CD4-positive, alpha-beta T cell treated with Interleukin-6 at 100 ng/mL for 8 hours (primary cell): ENCODE measurements at regions not wholly inside any gene's neighbourhood (a gene's known extent, or its start where the extent isn't known, plus 50 kb on each side); places are given as distances from the start of the nearest gene placed in this dataset.
"Not testable (repeated sequence)": the region's sequence is repeated elsewhere in the genome, so short reads cannot be mapped to it uniquely, and the experiment has no call there.

Experiments
- DNase-seq: peaks from one replicate; pipeline ENCODE4 v3.0.0-alpha.2; 2020; ENCODE audit warnings: mixed read lengths, low spot score

GRCh38 chr20:30164389-30164788 lies 1093.1 kb upstream of the DEFB115 start:
- not testable (repeated sequence) for DNase-seq

GRCh38 chr20:30167540-30167939 lies 1089.9 kb upstream of the DEFB115 start:
- no peak for DNase-seq

GRCh38 chr20:30168025-30168799 lies 1089.3 kb upstream of the DEFB115 start:
- DNase-seq: no peak

GRCh38 chr20:30168800-30169138 lies 1088.7 kb upstream of the DEFB115 start:
- DNase-seq: no peak

- no peak for DNase-seq
These were observed 1081.8 kb upstream of the DEFB115 start for GRCh38 chr20:30175681-30176080.

- not testable (repeated sequence) for DNase-seq
These were observed 1074.3 kb upstream of the DEFB115 start for GRCh38 chr20:30183124-30183523.

- DNase-seq: not testable (repeated sequence)
These were observed 1065.7 kb upstream of the DEFB115 start for GRCh38 chr20:30191785-30192184.

GRCh38 chr20:30234477-30234876 lies 1023.0 kb upstream of the DEFB115 start:
- not testable (repeated sequence) for DNase-seq

- not testable (repeated sequence) for DNase-seq
These were observed 982.4 kb upstream of the DEFB115 start for GRCh38 chr20:30275073-30275472.

GRCh38 chr20:30281584-30282197 lies 975.8 kb upstream of the DEFB115 start:
- DNase-seq: no peak

GRCh38 chr20:30283476-30284280 lies 973.8 kb upstream of the DEFB115 start:
- peak; percentile 50 for DNase-seq

- DNase-seq: no peak
These were observed 973.1 kb upstream of the DEFB115 start for GRCh38 chr20:30284281-30284905.

- no peak for DNase-seq
These were observed 971.8 kb upstream of the DEFB115 start for GRCh38 chr20:30285677-30286076.

- no peak for DNase-seq
These were observed 971.3 kb upstream of the DEFB115 start for GRCh38 chr20:30286157-30286556.

- not testable (repeated sequence) for DNase-seq
These were observed 970.0 kb upstream of the DEFB115 start for GRCh38 chr20:30287459-30287858.

GRCh38 chr20:30288346-30288745 lies 969.1 kb upstream of the DEFB115 start:
- DNase-seq: no peak

- not testable (repeated sequence) for DNase-seq
These were observed 968.4 kb upstream of the DEFB115 start for GRCh38 chr20:30289049-30289448.

- not testable (repeated sequence) for DNase-seq
These were observed 967.7 kb upstream of the DEFB115 start for GRCh38 chr20:30289711-30290141.

GRCh38 chr20:30290361-30291063 lies 967.0 kb upstream of the DEFB115 start:
- DNase-seq: not testable (repeated sequence)

GRCh38 chr20:30291064-30291379 lies 966.4 kb upstream of the DEFB115 start:
- DNase-seq: not testable (repeated sequence)

GRCh38 chr20:30291686-30292085 lies 965.8 kb upstream of the DEFB115 start:
- not testable (repeated sequence) for DNase-seq

GRCh38 chr20:30295396-30295795 lies 962.1 kb upstream of the DEFB115 start:
- DNase-seq: not testable (repeated sequence)
